ENCODE measurements at regions not wholly inside any gene's neighbourhood (a gene's known extent, or its start where the extent isn't known, plus 50 kb on each side); places are given as distances from the start of the nearest gene placed in this dataset.

DNA sequence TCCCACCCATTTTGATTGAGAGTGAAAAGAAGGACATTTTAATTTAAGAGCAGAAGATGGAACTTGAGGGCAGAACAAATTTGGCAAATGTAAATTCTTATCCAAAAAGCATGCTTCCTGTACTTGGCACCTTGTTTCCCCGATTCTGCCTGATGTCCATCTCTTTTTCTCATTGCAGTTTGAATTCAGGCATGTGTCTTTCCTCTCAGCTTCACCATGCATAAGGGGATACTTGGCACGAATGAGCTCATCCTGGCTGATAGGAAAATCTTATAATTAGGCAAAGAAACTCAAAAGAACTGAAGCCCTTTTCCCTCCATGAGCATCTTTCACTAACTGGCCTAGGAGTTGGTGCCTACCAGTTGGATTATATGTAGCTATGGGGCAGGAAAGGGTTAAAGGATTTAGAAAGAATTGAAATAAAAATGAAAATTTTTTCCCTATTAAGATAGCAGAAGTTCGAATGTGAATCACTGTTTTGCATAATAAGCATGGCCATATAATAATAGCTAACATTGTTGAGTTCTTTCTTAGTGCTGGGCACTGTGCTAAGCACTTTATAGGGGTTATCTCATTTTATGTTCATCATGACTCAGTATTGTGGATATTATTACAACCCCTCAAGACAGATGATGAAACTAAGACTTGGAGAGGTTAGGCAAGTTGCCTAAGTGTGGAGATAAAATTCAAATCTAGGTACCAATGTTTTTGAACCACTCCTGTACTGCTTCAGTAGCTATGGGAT lies 386.6 kb downstream of the KCNRG start:
- H2AFZ ChIP-seq = no peak overlapping the region
- no peak overlapping the region for H3K4me3 ChIP-seq
- no peaks in the 10 kb centered on the region for H3K27me3 ChIP-seq (ENCODE audit: insufficient read depth, low read depth)
- no peak overlapping the region for H3K27ac ChIP-seq
- no peak overlapping the region for H3K4me2 ChIP-seq
- ChIA-PET CTCF (no interaction called here), POLR2A (ENCODE audit: unreplicated experiment) (interaction anchor here (0.6 kb wide), 1 partner anchor 404 kb away, joined by 7 read pairs; no protein-coding TSS in a partner anchor)
- H3K9me3 ChIP-seq (ENCODE audit: insufficient read depth, low read depth) = peaks cover 5% of the 10 kb centered on the region; the same call in 1 of the 2 replicates
- no peaks in the 10 kb centered on the region for H3K9me2 ChIP-seq (ENCODE audit: insufficient read depth)
- intact Hi-C loops (cut with micrococcal nuclease; ENCODE audit: unreplicated experiment) = no loop called here
- no peaks in the 10 kb centered on the region for H3F3A ChIP-seq (ENCODE audit: insufficient read depth, low read depth)
- H3K36me3 ChIP-seq (ENCODE audit: low read depth) = no peaks in the 10 kb centered on the region
- DNase-seq = no peak
- no peaks in the 10 kb centered on the region for H3K79me2 ChIP-seq (ENCODE audit: low read depth)
- no TSS peak for BruUV-seq (replicated peaks)
- H3K4me1 ChIP-seq (replicated peaks; ENCODE audit: insufficient read depth) = no peaks in the 10 kb centered on the region; the same call in 1 of the 2 replicates
- no peaks in the 10 kb centered on the region for H4K20me1 ChIP-seq (ENCODE audit: insufficient read depth)
- TF ChIP-seq, protein P1, sequence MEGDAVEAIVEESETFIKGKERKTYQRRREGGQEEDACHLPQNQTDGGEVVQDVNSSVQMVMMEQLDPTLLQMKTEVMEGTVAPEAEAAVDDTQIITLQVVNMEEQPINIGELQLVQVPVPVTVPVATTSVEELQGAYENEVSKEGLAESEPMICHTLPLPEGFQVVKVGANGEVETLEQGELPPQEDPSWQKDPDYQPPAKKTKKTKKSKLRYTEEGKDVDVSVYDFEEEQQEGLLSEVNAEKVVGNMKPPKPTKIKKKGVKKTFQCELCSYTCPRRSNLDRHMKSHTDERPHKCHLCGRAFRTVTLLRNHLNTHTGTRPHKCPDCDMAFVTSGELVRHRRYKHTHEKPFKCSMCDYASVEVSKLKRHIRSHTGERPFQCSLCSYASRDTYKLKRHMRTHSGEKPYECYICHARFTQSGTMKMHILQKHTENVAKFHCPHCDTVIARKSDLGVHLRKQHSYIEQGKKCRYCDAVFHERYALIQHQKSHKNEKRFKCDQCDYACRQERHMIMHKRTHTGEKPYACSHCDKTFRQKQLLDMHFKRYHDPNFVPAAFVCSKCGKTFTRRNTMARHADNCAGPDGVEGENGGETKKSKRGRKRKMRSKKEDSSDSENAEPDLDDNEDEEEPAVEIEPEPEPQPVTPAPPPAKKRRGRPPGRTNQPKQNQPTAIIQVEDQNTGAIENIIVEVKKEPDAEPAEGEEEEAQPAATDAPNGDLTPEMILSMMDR (conservative IDR thresholded peaks at IDR 0.05) = no peak
- TF ChIP-seq EZH2 (IDR thresholded peaks at IDR 0.05; ENCODE audit: low read depth) = no peak

DNA sequence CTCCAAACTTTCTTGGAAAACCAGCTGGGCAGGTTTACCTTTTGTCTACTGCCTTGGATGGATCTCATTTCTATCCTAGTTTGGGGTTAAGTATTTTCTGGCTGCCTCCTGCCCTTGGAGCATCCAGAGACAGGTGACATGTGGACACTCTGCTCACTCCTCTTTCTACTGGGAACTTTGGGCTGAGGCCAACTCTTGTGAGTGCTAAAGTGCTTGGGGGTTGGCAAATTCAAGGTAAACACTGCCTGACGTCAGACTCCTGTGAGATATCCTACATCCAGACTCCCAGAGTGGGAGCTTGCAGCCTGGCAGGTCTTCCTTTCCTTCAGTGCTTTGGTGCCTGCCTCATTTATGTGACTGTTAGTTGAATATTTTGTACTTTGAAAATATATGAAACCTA lies 388.1 kb downstream of the KCNRG start:
- intact Hi-C loops (cut with micrococcal nuclease; ENCODE audit: unreplicated experiment) = no loop called here
- no peak overlapping the region for H2AFZ ChIP-seq
- peaks cover 5% of the 10 kb centered on the region; the same call in 1 of the 2 replicates for H3K9me3 ChIP-seq (ENCODE audit: insufficient read depth, low read depth)
- no peaks in the 10 kb centered on the region; the same call in 1 of the 2 replicates for H3K4me1 ChIP-seq (replicated peaks; ENCODE audit: insufficient read depth)
- DNase-seq = no peak
- H3K4me2 ChIP-seq = no peak overlapping the region
- ChIA-PET POLR2A (ENCODE audit: unreplicated experiment) (no interaction called here), CTCF (no interaction called here)
- H3K27me3 ChIP-seq (ENCODE audit: insufficient read depth, low read depth) = no peaks in the 10 kb centered on the region
- H3K27ac ChIP-seq = no peak overlapping the region
- H3K9me2 ChIP-seq (ENCODE audit: insufficient read depth) = no peaks in the 10 kb centered on the region
- BruUV-seq (replicated peaks) = no TSS peak
- no peak overlapping the region for H3K4me3 ChIP-seq
- H3K36me3 ChIP-seq (ENCODE audit: low read depth) = no peaks in the 10 kb centered on the region
- H3F3A ChIP-seq (ENCODE audit: insufficient read depth, low read depth) = no peaks in the 10 kb centered on the region
- TF ChIP-seq, protein P1 (conservative IDR thresholded peaks at IDR 0.05) = no peak
- TF ChIP-seq EZH2 (IDR thresholded peaks at IDR 0.05; ENCODE audit: low read depth) = no peak
- no peaks in the 10 kb centered on the region for H4K20me1 ChIP-seq (ENCODE audit: insufficient read depth)
- no peaks in the 10 kb centered on the region for H3K79me2 ChIP-seq (ENCODE audit: low read depth)

DNA sequence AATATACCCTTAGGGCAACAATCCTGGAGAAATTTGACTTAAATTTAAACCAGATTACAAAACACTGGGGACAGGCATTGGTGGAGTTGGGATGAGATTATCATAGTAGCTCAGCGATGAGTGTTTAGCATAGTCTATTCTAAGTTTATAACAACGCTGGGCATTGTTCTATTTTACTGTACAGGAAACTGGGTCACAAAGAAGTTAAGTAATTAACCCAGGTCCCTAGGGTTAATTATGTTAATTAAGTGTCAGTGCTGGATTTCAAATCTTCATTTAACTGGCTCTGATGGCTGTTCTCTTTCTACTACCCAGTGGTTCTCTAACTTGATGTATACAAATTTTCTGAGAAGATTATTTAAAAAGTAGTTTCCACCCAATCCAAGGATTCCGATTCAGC lies 388.9 kb downstream of the KCNRG start:
- H3K79me2 ChIP-seq (ENCODE audit: low read depth) = no peaks in the 10 kb centered on the region
- no peak overlapping the region for H3K27ac ChIP-seq
- H3F3A ChIP-seq (ENCODE audit: insufficient read depth, low read depth) = no peaks in the 10 kb centered on the region
- no peak overlapping the region for H3K4me3 ChIP-seq
- H3K4me2 ChIP-seq = no peak overlapping the region
- H2AFZ ChIP-seq = no peak overlapping the region
- ChIA-PET POLR2A (ENCODE audit: unreplicated experiment) (no interaction called here), CTCF (no interaction called here)
- no peaks in the 10 kb centered on the region for H3K9me2 ChIP-seq (ENCODE audit: insufficient read depth)
- no peaks in the 10 kb centered on the region for H3K36me3 ChIP-seq (ENCODE audit: low read depth)
- DNase-seq = no peak
- TF ChIP-seq EZH2 (IDR thresholded peaks at IDR 0.05; ENCODE audit: low read depth) = no peak
- TF ChIP-seq, protein P1 (conservative IDR thresholded peaks at IDR 0.05) = no peak
- H4K20me1 ChIP-seq (ENCODE audit: insufficient read depth) = no peaks in the 10 kb centered on the region
- H3K4me1 ChIP-seq (replicated peaks; ENCODE audit: insufficient read depth) = no peaks in the 10 kb centered on the region; the same call in 1 of the 2 replicates
- peaks cover 5% of the 10 kb centered on the region; the same call in 1 of the 2 replicates for H3K9me3 ChIP-seq (ENCODE audit: insufficient read depth, low read depth)
- intact Hi-C loops (cut with micrococcal nuclease; ENCODE audit: unreplicated experiment) = no loop called here
- no TSS peak for BruUV-seq (replicated peaks)
- H3K27me3 ChIP-seq (ENCODE audit: insufficient read depth, low read depth) = no peaks in the 10 kb centered on the region

Measured in PC-9 (cell line).